ENCODE measurements at regions not wholly inside any gene's neighbourhood (a gene's known extent, or its start where the extent isn't known, plus 50 kb on each side); places are given as distances from the start of the nearest gene placed in this dataset.

DNA sequence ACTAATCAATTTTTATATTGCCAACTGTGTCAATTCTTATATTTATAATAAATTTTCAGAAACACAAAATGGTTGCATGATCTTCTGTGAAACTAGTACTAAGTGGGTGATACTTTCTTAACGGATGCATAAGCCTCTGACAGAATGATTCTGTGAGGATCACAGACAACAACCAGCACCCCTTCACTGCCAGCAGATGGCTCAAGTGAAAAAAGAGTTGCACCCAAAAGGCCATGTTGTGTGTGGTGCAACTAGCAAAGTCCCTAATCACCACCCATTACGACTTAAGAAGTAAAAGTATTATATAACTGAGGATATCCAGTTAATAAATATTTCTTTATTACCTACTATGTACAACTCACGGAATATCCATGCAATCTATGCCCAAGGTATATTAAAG is 334.0 kb downstream of the PCDH19 start:
- no peak for TF ChIP-seq EZH2 (IDR thresholded peaks at IDR 0.05; ENCODE audit: borderline replicate concordance, low read depth, low read length, severe bottlenecking)
- TF ChIP-seq, protein P1, sequence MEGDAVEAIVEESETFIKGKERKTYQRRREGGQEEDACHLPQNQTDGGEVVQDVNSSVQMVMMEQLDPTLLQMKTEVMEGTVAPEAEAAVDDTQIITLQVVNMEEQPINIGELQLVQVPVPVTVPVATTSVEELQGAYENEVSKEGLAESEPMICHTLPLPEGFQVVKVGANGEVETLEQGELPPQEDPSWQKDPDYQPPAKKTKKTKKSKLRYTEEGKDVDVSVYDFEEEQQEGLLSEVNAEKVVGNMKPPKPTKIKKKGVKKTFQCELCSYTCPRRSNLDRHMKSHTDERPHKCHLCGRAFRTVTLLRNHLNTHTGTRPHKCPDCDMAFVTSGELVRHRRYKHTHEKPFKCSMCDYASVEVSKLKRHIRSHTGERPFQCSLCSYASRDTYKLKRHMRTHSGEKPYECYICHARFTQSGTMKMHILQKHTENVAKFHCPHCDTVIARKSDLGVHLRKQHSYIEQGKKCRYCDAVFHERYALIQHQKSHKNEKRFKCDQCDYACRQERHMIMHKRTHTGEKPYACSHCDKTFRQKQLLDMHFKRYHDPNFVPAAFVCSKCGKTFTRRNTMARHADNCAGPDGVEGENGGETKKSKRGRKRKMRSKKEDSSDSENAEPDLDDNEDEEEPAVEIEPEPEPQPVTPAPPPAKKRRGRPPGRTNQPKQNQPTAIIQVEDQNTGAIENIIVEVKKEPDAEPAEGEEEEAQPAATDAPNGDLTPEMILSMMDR (IDR thresholded peaks at IDR 0.05; ENCODE audit: extremely low read depth in 1 of 2, insufficient read depth in 1 of 2, low read depth in 1 of 2, low read length in 2 of 2): no peak
- TF ChIP-seq POLR2A (IDR thresholded peaks at IDR 0.05; ENCODE audit: low read depth, low read length): no peak
- TF ChIP-seq, protein P2, sequence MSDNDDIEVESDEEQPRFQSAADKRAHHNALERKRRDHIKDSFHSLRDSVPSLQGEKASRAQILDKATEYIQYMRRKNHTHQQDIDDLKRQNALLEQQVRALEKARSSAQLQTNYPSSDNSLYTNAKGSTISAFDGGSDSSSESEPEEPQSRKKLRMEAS (IDR thresholded peaks at IDR 0.05; ENCODE audit: insufficient read depth, insufficient read length): no peak
- no peak for TF ChIP-seq POLR2AphosphoS5 (IDR thresholded peaks at IDR 0.05; ENCODE audit: insufficient read depth, low read depth, low read length)
- TF ChIP-seq FOS (IDR thresholded peaks at IDR 0.05; ENCODE audit: borderline replicate concordance, insufficient read depth, low read length): no peak
- no peak for TF ChIP-seq JUN (IDR thresholded peaks at IDR 0.05; ENCODE audit: borderline replicate concordance, insufficient read depth, insufficient read length, low read depth)
- no peak for TF ChIP-seq MYC (IDR thresholded peaks at IDR 0.05; ENCODE audit: low read depth, low read length)
- TF ChIP-seq GATA2 (IDR thresholded peaks at IDR 0.05; ENCODE audit: insufficient read depth, insufficient read length, low read depth, low read length): no peak
